ENCODE measurements at regions not wholly inside any gene's neighbourhood (a gene's known extent, or its start where the extent isn't known, plus 50 kb on each side); places are given as distances from the start of the nearest gene placed in this dataset.
"Not testable (repeated sequence)": the region's sequence is repeated elsewhere in the genome, so short reads cannot be mapped to it uniquely, and the experiment has no call there.

GRCh38 chr2:111660811-111661210, 223.2 kb downstream of the ANAPC1 start:
- no peak for DNase-seq

- DNase-seq: no peak
These were observed 222.6 kb downstream of the ANAPC1 start for GRCh38 chr2:111661286-111661940.

- DNase-seq: no peak
These were observed 221.8 kb downstream of the ANAPC1 start for GRCh38 chr2:111662039-111662770.

- no peak for DNase-seq
These were observed 221.1 kb downstream of the ANAPC1 start for GRCh38 chr2:111662771-111663470.

- DNase-seq: no peak
These were observed 220.3 kb downstream of the ANAPC1 start for GRCh38 chr2:111663471-111664274.

GRCh38 chr2:111664275-111664850, 219.6 kb downstream of the ANAPC1 start:
- no peak for DNase-seq

- no peak for DNase-seq
These were observed 219.0 kb downstream of the ANAPC1 start for GRCh38 chr2:111665011-111665410.

- DNase-seq: no peak
These were observed 218.4 kb downstream of the ANAPC1 start for GRCh38 chr2:111665551-111666116.

GRCh38 chr2:111666160-111666559, 217.8 kb downstream of the ANAPC1 start:
- no peak for DNase-seq

GRCh38 chr2:111667001-111667400, 217.0 kb downstream of the ANAPC1 start:
- no peak for DNase-seq

- no peak for DNase-seq
These were observed 216.3 kb downstream of the ANAPC1 start for GRCh38 chr2:111667542-111668273.

GRCh38 chr2:111668274-111668616, 215.7 kb downstream of the ANAPC1 start:
- no peak for DNase-seq

- no peak for DNase-seq
These were observed 215.3 kb downstream of the ANAPC1 start for GRCh38 chr2:111668741-111669140.

GRCh38 chr2:111669928-111670695, 213.9 kb downstream of the ANAPC1 start:
- DNase-seq: no peak

- no peak for DNase-seq
These were observed 213.2 kb downstream of the ANAPC1 start for GRCh38 chr2:111670776-111671175.

- no peak for DNase-seq
These were observed 212.4 kb downstream of the ANAPC1 start for GRCh38 chr2:111671426-111672150.

- DNase-seq: not testable (repeated sequence)
These were observed 211.4 kb downstream of the ANAPC1 start for GRCh38 chr2:111672641-111673040.

- DNase-seq: no peak
These were observed 210.5 kb downstream of the ANAPC1 start for GRCh38 chr2:111673526-111673925.

- DNase-seq: no peak
These were observed 208.4 kb downstream of the ANAPC1 start for GRCh38 chr2:111675419-111676194.

Data from NCI-H187 treated with DMSO at 0.1 percent for 48 hours (cell line).